Hepatic stellate cell (primary cell): ENCODE measurements at regions not wholly inside any gene's neighbourhood (a gene's known extent, or its start where the extent isn't known, plus 50 kb on each side); places are given as distances from the start of the nearest gene placed in this dataset.
"Not testable (repeated sequence)": the region's sequence is repeated elsewhere in the genome, so short reads cannot be mapped to it uniquely, and the experiment has no call there.

Source experiments
- DNase-seq: peaks from one replicate; pipeline ENCODE4 v3.0.0; 2011; ENCODE audit warnings: low spot score

DNA sequence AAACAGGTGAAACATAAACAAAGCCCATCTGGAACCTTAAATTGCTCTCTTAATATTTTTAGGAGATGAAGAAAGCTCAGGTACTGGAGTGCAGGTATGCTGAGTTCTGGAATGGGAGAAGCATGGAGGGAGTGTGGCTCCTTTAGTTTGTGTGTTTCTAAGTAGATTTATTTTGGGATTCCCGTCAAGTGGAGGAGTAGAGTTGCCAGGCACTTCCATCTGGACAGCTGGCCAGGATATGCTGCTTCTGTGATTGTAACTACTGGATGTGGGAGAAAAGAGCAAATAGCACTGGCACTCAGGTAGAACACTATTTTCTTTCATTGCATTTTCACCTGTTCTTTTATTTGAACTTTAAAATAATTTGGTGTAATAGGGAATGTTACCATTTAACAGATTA lies 182.3 kb upstream of the MAST4 start:
- no peak for DNase-seq

DNA sequence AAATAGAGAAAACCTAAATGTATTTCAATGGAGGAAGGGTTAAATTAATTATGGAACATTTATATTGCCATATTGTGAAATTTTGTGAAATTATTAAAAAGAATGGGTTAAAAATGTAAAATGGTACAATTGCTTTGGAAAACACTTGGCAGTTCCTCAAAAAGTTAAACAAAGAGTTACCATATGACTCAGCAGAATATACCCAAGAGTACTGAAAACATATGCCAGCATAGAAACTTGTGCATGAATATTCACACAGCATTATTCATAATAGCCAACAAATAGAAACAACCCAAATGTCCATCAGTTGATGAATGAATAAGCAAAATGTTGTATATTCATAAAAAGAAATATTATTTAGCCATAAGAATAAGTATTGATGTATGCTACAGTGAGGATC lies 181.0 kb upstream of the MAST4 start:
- no peak for DNase-seq

- DNase-seq, result no peak
Observed at GRCh38 chr5:66416698-66417097, 179.5 kb upstream of the MAST4 start.

DNA sequence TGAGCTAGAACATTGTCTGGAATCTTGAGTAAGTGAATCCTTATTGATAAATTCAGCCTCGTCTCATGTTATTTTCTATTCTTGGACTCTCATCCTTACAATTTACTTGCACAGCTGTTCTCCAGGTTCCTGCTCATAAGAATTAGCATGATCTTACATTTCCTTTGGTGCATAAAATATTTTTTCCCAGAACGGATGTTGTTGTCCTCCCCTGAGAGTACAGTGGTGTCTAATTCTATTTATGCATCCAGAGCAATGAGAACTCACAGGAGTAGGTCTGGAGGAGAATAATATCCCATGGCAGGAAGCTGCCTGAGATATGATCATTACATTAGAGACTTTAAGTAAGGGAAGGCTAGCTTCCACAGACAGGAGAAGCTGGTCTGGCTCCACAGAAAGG lies 178.4 kb upstream of the MAST4 start:
- no peak for DNase-seq

GRCh38 chr5:66423484-66423883 lies 172.7 kb upstream of the MAST4 start:
- no peak for DNase-seq

DNA sequence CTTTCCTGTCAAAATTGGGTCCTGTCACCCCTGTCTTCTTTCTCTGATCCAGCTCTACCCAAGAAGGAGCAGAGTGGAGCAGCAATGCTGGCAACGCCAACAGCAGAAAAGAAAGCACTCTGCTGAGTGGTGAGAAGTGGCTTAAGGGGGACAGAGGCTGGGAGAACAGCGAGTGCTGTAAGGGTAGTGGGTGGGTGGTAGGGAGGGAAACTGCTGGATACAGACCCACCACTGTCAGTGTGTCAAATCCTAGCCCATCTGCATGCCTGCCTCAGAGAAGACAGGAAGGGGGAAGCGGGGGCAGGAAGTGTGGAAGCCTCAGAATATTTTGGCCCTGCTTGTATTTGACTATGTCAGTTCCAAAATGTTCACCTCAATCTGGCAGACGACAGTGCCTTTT lies 170.4 kb upstream of the MAST4 start:
- DNase-seq, result no peak

DNA sequence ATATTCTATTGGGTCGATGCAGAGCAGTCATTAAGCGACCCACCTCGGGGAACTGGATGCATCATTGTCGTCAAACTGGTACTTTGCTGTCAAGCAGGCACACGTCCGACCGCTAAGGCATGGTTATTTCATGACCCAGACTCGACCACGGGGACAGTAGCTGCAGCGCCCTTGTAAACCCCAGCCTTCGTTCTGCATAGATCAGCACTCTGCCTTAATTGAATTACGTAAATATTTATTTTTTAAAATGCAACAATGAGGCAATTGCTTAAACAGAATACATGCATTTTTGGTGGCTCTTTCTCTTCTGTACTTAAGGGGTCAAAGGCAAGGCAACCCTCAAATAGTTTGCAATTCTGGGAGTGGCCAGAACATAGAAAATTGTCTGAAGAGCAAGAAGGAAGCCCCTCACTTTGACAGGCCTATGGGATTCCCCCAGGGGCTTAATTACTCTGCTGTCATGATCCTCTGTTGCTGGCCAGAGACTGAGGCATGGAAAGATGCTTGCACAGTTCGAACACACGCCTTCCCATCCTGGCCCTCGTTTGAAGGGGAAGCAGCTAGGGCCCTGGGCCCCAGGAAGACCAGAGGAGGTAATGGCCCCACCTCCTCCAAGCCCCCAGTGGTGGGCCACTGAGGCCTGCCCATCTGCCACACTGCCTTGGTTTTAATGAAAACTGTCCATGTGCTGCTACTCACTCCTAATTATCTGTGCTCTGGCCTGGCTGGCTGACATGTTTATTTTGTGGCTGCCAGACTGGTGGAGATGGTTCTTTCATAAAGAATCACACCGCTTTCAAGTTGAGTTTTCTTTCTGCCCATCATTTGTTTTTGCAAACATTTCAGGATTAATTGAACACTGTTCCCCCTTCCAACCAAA lies 169.7 kb upstream of the MAST4 start:
- DNase-seq, result no peak

GRCh38 chr5:66427139-66427442 lies 169.1 kb upstream of the MAST4 start:
- no peak for DNase-seq

GRCh38 chr5:66436721-66437120 lies 159.5 kb upstream of the MAST4 start:
- DNase-seq, result no peak

DNA sequence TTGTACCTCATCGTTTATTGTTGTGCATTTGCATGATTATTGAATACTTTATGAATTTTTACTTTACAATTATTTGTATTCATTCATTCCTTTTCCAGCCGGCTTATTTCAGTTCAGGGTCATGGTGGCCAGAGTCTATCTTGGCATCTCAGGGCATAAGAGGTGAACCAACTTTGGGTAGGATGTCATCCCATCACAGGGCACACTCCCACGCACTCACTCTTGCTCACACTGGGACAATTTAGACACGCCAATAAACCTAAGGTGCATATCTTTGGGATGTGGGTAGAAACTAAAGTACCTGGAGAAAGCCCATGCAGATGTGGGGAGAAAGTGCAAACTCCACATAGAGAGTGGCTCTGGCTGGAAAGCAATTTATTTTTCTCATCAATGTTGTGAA lies 158.1 kb upstream of the MAST4 start:
- DNase-seq, result no peak

GRCh38 chr5:66438696-66439095 lies 157.5 kb upstream of the MAST4 start:
- no peak for DNase-seq

DNA sequence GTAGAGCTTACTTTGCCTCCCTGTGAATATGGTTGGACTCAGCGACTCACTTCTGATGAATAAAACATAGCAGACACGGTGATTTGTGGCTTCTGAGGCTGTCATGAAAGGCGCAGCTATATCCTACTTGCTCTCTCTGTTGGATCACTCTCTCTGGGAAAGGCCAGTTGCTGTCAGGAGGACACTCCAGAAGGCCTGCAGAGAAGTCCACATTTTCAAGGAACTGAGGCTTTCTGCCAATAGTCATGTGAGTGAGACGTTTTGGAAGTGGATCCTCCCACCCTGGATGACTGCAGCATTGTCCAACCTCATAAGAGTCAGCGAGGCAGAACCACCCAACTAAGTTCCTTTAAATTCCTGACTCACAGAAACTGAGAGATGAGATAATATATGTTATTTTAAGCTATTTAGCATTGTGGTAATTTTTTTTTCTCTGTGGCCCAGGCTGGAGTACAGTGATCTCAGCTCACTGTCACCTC lies 156.0 kb upstream of the MAST4 start:
- DNase-seq, result peak; percentile 65

DNA sequence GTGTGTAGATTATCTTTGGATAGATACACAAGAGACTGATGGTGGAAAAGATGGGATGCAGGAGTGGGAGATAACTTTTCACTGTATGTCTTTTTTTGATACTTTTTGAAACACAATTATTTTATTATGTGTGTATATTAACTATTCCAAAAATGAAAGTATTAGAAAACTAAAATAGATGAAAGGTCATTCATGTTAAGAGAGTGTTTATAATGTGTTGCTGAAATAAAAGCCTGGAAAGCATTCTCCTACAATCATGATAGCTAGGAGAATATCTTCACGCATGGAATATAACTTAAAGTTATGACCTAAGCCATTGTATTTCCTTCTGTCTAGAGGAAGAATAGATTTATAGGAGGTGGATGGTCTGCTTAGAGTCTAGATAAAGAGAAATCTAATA lies 154.8 kb upstream of the MAST4 start:
- no peak for DNase-seq

- DNase-seq, result no peak
Observed at GRCh38 chr5:66442951-66443445, 153.2 kb upstream of the MAST4 start.

- DNase-seq, result no peak
Observed at GRCh38 chr5:66443462-66444130, 152.6 kb upstream of the MAST4 start.

DNA sequence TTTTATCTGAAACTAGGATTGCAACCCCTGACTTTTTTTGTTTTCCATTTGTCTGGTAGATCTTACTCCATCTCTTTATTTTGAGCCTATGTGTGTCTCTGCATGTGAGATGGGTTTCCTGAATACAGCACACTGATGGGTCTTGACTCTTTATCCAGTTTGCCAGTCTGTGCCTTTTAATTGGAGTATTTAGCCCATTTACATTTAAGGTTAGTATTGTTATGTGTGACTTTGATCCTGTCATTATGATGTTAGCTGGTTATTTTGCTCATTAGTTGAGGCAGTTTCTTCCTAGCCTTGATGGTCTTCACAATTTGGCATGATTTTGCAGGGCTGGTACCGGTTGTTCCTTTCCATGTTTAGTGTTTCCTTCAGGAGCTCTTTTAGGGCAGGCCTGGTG lies 148.1 kb upstream of the MAST4 start:
- not testable (repeated sequence) for DNase-seq

GRCh38 chr5:66450237-66450636 lies 146.0 kb upstream of the MAST4 start:
- DNase-seq, result no peak

GRCh38 chr5:66450988-66451387 lies 145.2 kb upstream of the MAST4 start:
- DNase-seq, result no peak

DNA sequence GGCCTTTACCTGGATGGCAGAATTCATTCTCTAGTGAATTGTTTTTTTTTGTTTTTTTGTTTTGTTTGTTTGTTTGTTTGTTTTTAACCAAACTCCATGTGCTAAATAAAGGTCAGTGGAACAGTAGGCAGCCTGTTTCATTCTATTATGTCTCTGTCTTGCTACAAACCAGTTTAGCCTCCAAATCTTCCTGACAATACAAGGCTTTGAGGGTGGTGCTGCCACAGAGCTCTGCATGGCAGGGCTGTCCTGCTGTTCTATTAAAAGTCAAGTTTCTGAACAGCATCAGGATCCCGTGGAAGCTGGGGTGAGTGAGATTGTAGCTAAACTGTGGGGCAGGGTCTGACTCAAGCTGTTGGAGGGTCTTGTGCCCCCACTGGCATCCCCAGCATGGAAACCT lies 144.1 kb upstream of the MAST4 start:
- no peak for DNase-seq

DNA sequence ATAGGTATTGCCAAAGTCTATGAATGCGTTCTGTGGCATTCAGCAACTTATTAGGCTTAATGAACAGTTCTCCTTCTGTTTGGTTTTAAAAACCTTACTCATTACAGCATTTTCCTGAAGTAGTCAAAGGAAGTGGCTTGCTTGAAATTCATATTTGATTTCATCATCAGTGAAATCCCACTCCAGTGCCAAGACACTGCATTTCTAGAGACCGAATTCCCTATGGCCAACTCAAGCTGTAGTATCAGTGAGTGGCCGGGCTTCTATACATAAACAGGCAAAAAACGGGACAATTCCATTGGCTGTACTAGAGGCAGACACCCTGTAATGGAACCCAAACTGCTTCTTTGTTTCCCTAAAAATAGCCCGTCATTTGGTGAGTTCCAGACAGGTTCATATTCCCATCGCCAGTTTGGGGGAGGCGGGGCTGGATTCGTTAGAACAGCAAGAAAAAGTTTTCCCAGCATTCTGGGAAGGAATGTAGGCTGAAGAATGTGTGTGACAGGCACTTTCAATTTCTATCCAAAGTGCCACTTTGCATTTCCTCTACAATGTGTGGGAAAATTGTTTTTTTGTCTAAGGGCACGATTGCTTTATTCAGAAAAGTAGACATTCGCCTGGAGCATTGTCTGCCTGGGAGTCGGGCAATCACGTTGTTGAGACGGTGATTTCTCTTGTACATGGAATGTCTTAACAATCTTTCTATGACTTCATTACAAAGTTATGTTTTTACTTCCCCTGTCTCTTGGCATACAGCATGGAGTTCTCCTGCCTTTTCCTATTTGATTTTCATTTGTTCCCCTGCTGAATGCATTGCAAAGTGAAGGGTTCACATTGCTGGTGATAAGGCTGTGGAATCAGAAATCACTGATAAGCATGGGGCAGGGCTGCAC lies 141.8 kb upstream of the MAST4 start:
- DNase-seq, result peak; percentile 55

GRCh38 chr5:66459728-66460127 lies 136.5 kb upstream of the MAST4 start:
- no peak for DNase-seq

- no peak for DNase-seq
Observed at GRCh38 chr5:66467564-66467963, 128.6 kb upstream of the MAST4 start.

DNA sequence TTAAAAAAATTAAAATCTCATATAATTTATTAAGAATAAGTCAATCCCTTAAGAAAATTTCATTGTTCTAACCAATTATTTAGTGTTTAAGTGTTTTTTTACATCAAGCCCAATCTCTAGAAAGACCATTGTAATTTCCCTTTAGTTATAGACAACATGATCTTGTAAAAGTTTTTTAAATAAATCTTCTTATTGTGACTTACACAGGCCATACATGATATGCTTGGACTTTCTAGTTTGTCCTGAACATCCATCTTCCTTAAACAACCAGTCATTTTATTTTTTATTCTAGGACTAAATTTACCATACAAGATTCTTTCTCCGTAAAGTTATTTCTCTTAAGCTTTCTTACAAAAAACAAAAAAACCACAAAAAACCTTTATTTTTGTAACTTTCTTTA lies 126.5 kb upstream of the MAST4 start:
- no peak for DNase-seq
